Smooth muscle cell (in vitro differentiated cells): ENCODE measurements at regions not wholly inside any gene's neighbourhood (a gene's known extent, or its start where the extent isn't known, plus 50 kb on each side); places are given as distances from the start of the nearest gene placed in this dataset.

Source experiments
- DNase-seq: peaks from one replicate; lab custom pipeline; 2025; ENCODE audit not compliant: unreplicated experiment; lab: John Stamatoyannopoulos, UW
- H2AFZ ChIP-seq: fragments of 200-600 bp; sonication (generic); 2 replicates; pipeline ENCODE4 v1.6.0; 2016; ENCODE audit warnings: antibody characterized with exemption, low read depth, mild to moderate bottlenecking
- H3F3A ChIP-seq: fragments of 200-600 bp; sonication (generic); 2 replicates; pipeline ENCODE4 v1.6.0; 2017; ENCODE audit warnings: antibody characterized with exemption, low read depth
- H3K27ac ChIP-seq: fragments of 200-600 bp; sonication (generic); 2 replicates; pipeline ENCODE4 v1.5.1; 2016; ENCODE audit warnings: low read depth, mild to moderate bottlenecking
- H3K27me3 ChIP-seq: fragments of 200-600 bp; sonication (generic); 2 replicates; pipeline ENCODE4 v1.6.1; 2016; ENCODE audit warnings: low read depth, mild to moderate bottlenecking
- H3K36me3 ChIP-seq: fragments of 200-600 bp; sonication (generic); 2 replicates; pipeline ENCODE4 v1.5.1; 2016; ENCODE audit warnings: low read depth
- H3K4me1 ChIP-seq: fragments of 200-600 bp; sonication (generic); 2 replicates; pipeline ENCODE4 v1.5.1; 2016; ENCODE audit warnings: low read depth
- H3K4me2 ChIP-seq: fragments of 200-600 bp; sonication (generic); 2 replicates; pipeline ENCODE4 v1.6.0; 2016; ENCODE audit warnings: mild to moderate bottlenecking
- H3K4me3 ChIP-seq: fragments of 200-600 bp; sonication (generic); 2 replicates; pipeline ENCODE4 v1.5.1; 2016; ENCODE audit warnings: mild to moderate bottlenecking
- H3K79me2 ChIP-seq: fragments of 200-600 bp; sonication (generic); 2 replicates; pipeline ENCODE4 v1.6.0; 2016; ENCODE audit warnings: low read depth, mild to moderate bottlenecking
- H3K9ac ChIP-seq: fragments of 200-600 bp; sonication (generic); 2 replicates; pipeline ENCODE4 v1.6.0; 2016; ENCODE audit warnings: low read depth
- H3K9me3 ChIP-seq: fragments of 200-600 bp; sonication (generic); replicated peaks from 2 replicates; pipeline ENCODE4 v1.5.1; 2016; ENCODE audit warnings: low read depth
- H4K20me1 ChIP-seq: fragments of 200-600 bp; sonication (generic); 2 replicates; pipeline ENCODE4 v1.6.0; 2016; ENCODE audit warnings: low read depth
- WGBS: methylation state at CpG from one replicate; pipeline ENCODE4 v1.1.7; 2016; ENCODE audit warnings: low lambda C conversion rate; 5-methylcytosine and 5-hydroxymethylcytosine counted together
- TF ChIP-seq, protein P1 (sequence below): fragments of 200-600 bp; sonication (generic); IDR thresholded peaks from 2 replicates; pipeline ENCODE4 v1.5.1; 2017; ENCODE audit warnings: borderline replicate concordance, mild to moderate bottlenecking, antibody characterized with exemption; ENCODE audit not compliant: insufficient read depth, poor library complexity, severe bottlenecking

DNA sequence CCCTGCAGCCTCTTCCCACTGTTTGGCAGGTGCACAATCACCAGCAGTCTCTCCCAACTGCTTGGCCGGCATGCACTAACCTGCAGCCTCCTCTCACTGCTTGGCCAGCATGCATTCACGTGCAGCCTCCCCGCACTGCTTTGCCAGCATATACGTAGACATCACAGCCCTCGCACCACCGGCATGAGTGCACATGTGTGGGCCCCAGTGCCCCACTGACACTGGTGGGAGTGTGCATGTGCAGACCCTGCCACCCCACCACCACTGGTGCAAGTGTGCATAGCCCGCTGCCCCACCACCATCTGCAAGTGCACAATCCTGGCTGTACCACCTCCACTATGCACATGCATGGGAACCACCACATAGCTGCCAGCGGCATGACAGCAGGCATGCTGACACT lies 127.5 kb upstream of the SOX9 start:
- no peak overlapping the region for H2AFZ ChIP-seq
- no peaks in the 10 kb centered on the region for H3K36me3 ChIP-seq
- no peak overlapping the region for H3K9ac ChIP-seq
- no peak overlapping the region for H3K4me2 ChIP-seq
- DNase-seq: no peak
- no peak overlapping the region for H3K27ac ChIP-seq
- no peak overlapping the region for H3K4me3 ChIP-seq
- no peaks in the 10 kb centered on the region for H3K4me1 ChIP-seq
- H3K27me3 ChIP-seq: no peaks in the 10 kb centered on the region
- no peaks in the 10 kb centered on the region for H3K79me2 ChIP-seq
- TF ChIP-seq, protein P1, sequence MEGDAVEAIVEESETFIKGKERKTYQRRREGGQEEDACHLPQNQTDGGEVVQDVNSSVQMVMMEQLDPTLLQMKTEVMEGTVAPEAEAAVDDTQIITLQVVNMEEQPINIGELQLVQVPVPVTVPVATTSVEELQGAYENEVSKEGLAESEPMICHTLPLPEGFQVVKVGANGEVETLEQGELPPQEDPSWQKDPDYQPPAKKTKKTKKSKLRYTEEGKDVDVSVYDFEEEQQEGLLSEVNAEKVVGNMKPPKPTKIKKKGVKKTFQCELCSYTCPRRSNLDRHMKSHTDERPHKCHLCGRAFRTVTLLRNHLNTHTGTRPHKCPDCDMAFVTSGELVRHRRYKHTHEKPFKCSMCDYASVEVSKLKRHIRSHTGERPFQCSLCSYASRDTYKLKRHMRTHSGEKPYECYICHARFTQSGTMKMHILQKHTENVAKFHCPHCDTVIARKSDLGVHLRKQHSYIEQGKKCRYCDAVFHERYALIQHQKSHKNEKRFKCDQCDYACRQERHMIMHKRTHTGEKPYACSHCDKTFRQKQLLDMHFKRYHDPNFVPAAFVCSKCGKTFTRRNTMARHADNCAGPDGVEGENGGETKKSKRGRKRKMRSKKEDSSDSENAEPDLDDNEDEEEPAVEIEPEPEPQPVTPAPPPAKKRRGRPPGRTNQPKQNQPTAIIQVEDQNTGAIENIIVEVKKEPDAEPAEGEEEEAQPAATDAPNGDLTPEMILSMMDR: no peak
- WGBS: 94% methylated on average over 8 of the region's 8 CpGs
- no peaks in the 10 kb centered on the region for H3F3A ChIP-seq
- H4K20me1 ChIP-seq: no peaks in the 10 kb centered on the region
- H3K9me3 ChIP-seq: no peaks in the 10 kb centered on the region

DNA sequence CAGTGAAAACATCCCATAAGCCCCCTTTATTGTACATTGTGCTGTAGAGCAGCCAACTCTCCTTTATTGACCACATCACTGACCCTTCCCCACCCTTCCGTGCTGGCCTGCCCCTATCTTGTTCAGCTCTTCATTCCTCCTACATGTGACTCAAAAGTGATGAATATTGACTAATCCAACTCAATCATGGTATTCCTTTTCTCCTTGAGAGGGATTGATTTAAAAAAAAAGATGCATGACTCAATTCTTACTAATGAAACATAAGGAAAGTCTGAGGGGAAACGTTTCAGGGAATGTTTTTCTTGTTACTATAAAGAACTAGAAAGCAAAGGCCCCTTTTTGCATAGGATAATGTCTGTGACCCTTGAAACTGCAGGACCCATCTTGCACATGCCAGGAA lies 125.2 kb upstream of the SOX9 start:
- H3K79me2 ChIP-seq: no peaks in the 10 kb centered on the region
- H3K4me2 ChIP-seq: no peak overlapping the region
- H3K4me1 ChIP-seq: no peaks in the 10 kb centered on the region
- no peak overlapping the region for H2AFZ ChIP-seq
- no peaks in the 10 kb centered on the region for H3K27me3 ChIP-seq
- no peak overlapping the region for H3K9ac ChIP-seq
- H3F3A ChIP-seq: no peaks in the 10 kb centered on the region
- WGBS: 67% methylated on average over 2 of the region's 2 CpGs
- no peaks in the 10 kb centered on the region for H3K9me3 ChIP-seq
- H3K4me3 ChIP-seq: no peak overlapping the region
- no peaks in the 10 kb centered on the region for H4K20me1 ChIP-seq
- DNase-seq: no peak
- H3K36me3 ChIP-seq: no peaks in the 10 kb centered on the region
- TF ChIP-seq, protein P1: no peak
- H3K27ac ChIP-seq: no peak overlapping the region

DNA sequence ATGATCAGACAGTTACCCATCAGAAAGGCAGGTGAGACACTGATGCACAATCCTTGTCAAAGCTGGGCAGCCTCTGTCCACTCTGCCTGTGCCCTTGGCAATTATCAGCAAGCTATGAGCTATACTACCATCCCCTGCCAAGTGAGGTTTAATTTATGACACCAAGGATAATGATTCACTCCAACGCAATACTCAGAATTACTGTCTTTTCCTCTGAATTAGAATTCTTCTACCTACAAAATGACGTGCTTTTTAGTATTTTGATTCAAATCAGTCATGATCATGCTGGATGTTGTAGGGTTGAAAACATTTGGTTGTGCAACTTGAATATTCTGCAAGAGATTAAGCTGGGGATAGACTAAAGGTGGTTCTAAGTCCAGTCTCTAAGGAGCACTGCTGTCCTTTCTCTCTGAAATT lies 116.8 kb upstream of the SOX9 start:
- DNase-seq: no peak
- TF ChIP-seq, protein P1: no peak
- Histone ChIP-seq H3K4me1 (no peaks in the 10 kb centered on the region), H3K36me3 (no peaks in the 10 kb centered on the region), H3K9me3 (no peaks in the 10 kb centered on the region), H2AFZ (no peak overlapping the region), H3K27ac (no peak overlapping the region), H3F3A (no peaks in the 10 kb centered on the region), H3K27me3 (no peaks in the 10 kb centered on the region), H3K9ac (no peak overlapping the region), H4K20me1 (no peaks in the 10 kb centered on the region), H3K4me2 (no peak overlapping the region), H3K79me2 (no peaks in the 10 kb centered on the region), H3K4me3 (no peak overlapping the region)
- 90% methylated on average over 2 of the region's 2 CpGs for WGBS

DNA sequence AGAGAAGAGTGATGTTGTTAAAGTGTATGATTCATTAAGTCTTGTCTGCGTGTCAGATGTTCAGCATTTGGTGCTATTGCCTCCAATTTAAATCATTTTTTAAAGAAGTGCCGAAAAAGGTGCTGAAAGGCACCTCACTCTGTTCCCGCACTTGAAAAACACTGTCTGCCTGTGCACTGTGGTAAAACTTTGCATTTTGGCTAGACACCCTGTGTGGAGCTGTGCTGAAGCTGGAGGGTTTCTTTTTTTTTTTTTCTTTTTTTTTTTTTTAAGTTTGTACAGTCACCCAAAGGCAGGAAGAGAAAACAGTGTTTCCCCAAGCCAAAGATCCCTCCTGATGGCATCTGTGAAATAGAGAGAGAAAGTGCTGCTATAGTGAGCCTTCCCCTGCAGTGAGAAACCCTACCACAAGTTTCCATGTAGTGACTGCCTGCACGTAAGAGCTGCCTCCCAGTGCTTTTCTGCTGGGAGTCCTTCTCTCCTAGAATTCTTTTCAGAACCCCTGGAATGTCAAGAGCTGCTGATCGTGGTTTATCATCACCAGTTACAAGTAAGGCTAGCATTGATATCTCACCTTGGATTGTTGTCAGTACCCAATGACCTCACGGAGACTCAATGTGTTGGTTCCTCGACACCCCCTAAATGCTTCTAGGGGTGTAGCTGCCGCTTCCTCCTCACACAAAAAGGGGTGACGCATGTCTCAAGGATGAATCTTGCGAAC lies 116.0 kb upstream of the SOX9 start:
- no peaks in the 10 kb centered on the region for H3K79me2 ChIP-seq
- no peak overlapping the region for H3K4me3 ChIP-seq
- 88% methylated on average over 10 of the region's 10 CpGs for WGBS
- H3K27ac ChIP-seq: no peak overlapping the region
- no peaks in the 10 kb centered on the region for H3K36me3 ChIP-seq
- no peaks in the 10 kb centered on the region for H3K9me3 ChIP-seq
- TF ChIP-seq, protein P1: no peak
- no peaks in the 10 kb centered on the region for H3K4me1 ChIP-seq
- no peaks in the 10 kb centered on the region for H4K20me1 ChIP-seq
- H3F3A ChIP-seq: no peaks in the 10 kb centered on the region
- H2AFZ ChIP-seq: no peak overlapping the region
- no peak for DNase-seq
- no peak overlapping the region for H3K4me2 ChIP-seq
- H3K9ac ChIP-seq: no peak overlapping the region
- H3K27me3 ChIP-seq: no peaks in the 10 kb centered on the region
